ENCODE measurements at regions not wholly inside any gene's neighbourhood (a gene's known extent, or its start where the extent isn't known, plus 50 kb on each side); places are given as distances from the start of the nearest gene placed in this dataset.
"Not testable (repeated sequence)": the region's sequence is repeated elsewhere in the genome, so short reads cannot be mapped to it uniquely, and the experiment has no call there.

DNA sequence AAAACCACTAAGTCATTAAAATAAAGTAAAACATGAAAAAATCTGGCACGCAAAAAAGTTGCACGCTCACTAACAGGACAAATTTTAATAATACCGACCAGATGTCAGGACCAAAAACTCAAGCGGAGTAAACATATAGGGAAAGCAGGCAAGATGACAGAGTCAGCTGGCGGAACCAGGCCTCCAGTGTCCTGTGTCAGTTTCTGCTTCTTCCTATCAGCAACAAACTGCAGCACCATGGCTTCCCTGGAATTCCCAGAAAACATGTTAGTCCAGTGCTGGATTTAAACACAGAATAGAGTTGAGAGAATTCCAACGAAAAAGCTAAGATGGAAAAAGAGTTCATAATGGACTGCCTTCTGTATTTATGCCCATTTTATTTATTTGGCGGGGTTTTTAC is 169.1 kb upstream of the ARHGEF26 start:
- no peak for DNase-seq

DNA sequence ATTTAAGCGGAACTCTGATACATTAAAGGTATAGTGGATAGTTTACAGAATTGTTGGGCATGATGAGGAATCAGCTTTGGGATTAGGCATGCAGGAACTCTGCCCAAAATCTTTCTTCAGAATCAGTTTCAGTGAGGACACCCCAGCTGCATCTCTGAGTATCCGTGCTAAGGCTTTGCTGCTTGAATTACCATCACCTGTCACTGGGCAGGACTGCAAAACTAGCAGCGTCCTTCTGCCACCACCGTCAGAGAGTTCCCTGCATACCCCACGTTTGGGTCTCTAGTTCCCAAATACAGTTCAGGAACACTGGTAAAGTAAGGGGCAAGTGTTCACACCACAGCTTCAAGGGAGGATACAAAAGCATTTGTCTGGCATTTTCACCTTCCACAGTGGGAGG is 164.6 kb upstream of the ARHGEF26 start:
- DNase-seq = no peak

DNA sequence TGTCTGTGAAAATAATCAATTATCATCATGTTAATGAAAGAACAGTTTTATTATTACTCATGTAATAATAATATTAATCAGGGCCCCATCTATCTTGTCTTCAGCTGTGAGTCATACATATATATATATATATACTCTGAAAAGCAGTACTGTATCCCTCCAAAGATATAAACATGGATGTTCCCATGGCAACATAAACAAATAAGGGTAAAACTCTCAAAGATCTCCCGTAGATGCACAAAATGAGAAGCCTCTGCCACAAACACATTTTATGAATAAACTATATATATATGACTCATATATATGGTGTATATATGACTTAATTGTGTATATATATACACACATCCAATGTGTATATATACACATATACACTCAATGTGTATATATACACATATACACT is 163.8 kb upstream of the ARHGEF26 start:
- DNase-seq = no peak

DNA sequence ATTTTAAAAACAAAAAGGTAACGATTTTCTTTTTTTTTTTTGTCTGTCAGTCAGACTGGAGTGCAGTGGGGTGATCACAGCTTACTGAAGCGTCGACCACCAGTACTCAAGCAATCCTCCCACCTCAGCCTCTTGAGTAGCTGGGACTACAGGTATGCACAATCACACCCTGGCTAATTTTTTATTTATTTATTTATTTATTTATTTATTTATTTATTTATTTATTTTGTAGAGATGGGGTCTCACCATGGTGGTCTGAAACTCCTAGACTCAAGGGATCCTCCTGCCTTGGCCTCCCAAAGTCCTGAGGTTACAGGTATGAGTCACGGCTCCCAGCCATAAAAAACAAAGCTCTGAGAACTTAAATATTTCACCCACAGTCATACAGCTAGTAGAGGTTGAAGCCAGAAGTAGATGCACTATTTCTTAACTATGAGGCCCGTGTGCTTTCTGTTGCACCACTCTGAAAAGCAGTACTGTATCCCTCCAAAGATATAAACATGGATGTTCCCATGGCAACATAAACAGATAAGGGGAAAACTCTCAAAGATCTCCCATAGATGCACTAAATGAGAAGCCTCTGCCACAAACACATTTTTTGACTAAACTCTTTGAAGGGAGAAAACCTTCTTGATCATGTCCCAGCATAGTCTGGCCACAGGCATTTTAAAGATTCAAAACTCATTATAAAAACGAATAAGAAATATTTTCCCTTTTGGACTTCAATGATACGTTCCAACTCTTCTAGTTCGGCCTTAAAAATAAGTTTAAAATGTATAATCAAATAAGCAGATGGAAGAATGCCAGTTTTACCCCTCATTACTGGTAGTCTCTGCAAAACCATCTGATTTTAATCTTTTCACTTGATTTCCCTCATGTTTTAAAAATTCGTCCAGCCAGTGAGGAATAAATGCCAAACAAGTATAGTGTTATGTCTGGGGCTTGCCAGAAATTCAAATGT is 162.3 kb upstream of the ARHGEF26 start:
- DNase-seq = no peak

DNA sequence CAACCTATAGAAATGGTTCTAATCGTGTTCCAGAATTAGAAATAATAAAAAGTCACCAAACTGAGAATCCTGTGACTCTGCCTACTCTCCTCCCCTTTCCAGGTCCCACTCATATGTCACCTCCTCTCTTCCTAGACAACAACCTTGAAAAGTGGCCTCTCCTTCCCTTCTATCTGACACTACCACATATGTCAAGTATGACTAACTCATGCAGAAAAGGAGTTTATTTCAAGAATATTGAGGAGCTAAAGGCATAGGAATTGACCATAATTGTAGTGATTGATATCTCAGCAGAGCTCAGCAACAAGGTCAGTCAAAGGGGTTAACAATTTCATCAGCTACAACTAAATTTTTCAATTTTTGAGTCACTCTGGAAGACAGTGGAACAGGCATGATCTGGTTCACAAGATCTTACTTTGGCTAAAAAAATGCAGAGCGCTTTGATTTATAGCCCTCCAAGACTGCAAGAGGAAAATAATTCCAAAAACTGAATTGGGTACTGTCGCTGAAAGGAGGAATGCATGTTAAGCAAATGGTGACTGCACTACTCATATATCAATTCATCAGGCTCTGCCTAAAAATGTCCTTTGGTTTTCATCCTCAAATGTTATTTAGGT is 160.6 kb upstream of the ARHGEF26 start:
- DNase-seq = no peak

DNA sequence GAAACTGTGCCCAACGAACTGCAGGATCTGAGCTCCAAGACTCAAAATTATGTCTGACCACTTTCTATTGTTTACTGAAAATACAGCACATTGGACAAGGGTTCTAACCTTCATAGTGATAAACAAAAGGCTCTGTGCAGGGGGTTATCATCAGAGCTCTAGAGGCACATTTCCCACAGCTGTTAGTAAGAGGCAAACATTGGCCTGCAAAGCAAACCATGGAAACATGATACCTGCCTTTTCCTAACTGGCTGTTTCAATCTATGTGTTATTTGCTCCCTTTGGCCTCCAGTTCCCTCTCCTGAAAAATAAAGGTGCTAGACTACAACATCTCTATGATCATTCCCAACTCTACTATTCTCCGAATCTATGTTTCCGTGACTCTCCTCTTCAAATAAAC is 159.7 kb upstream of the ARHGEF26 start:
- no peak for DNase-seq

GRCh38 chr3:153963012-153963411 is 158.2 kb upstream of the ARHGEF26 start:
- no peak for DNase-seq

- no peak for DNase-seq
Observed at GRCh38 chr3:153967260-153967659, 153.9 kb upstream of the ARHGEF26 start.

DNA sequence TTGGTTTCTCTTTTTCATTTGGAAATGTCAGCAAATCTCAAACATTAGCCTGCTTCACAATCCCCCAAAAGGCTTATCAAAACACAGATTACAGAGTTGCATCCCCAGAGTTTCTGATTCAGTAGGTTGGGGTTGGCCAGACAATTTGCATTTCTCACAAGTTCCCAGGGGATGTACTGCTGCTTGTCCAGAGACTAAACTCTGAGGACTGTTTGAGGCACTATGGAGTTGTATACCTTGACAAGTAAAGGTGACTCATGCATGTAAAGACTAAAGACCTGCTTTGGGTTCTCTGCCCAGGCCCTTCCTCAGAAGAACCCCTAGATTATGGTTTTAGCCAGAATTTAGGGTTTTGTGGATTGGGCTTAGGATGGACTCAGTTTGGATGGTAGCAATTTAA is 151.1 kb upstream of the ARHGEF26 start:
- no peak for DNase-seq

DNA sequence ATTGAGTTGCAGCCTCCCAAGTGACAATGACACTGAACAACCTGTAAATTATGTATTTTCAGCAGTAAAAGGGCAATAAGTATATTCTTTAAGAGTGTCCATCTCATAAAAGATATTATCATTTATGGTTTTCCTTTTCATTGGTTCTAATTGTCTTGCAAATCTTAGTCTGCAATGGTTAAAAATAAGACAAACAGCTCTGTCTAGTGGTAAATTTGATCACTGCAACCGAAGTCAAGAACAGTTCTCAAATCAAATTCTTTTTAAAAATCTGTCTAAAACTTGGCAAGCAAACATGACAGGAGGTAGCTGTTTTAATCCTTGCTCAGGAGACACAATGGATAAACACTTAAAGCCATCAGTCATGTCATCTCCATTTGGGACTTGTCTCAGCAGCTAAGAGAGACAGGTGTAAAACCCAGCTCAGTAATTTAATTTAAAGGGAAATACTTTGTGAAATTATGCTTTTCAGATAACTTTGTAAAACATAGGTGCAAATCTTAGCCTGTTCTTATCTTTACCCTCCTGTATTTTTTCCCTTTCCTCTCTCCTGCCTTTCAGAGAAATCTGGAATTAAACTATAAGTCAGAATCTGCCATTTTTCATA is 150.3 kb upstream of the ARHGEF26 start:
- DNase-seq = no peak

GRCh38 chr3:153972862-153973261 is 148.3 kb upstream of the ARHGEF26 start:
- no peak for DNase-seq

DNA sequence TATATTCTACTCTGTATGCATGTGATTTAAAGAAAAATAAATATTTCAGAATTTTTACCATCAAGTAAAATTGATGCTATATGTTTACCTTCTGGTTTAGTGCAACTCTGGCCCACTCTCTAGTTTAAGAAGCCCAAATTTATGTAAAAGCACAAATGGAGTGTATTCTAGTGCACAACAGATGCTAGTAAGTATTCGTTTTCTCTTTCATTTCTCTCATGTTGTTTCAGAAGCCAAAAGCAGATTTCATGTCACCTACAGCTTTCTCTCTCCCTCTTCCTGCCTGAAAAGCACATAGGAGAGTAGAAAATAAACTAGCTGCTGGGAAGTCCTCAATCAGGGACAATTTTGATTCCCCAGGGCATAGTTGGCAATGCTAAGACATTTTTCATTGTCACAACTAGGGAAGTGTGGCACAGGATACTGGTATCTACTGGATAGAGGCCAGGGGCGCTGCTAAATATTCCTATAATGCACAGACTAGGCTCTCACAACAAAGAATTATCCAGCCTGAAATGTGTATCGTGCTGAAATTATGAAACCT is 147.4 kb upstream of the ARHGEF26 start:
- no peak for DNase-seq

- DNase-seq = no peak
Observed at GRCh38 chr3:153974614-153975013, 146.6 kb upstream of the ARHGEF26 start.

GRCh38 chr3:153976891-153977554 is 144.2 kb upstream of the ARHGEF26 start:
- no peak for DNase-seq

GRCh38 chr3:153978006-153978405 is 143.2 kb upstream of the ARHGEF26 start:
- no peak for DNase-seq

- no peak for DNase-seq
Observed at GRCh38 chr3:153979418-153980251, 141.6 kb upstream of the ARHGEF26 start.

GRCh38 chr3:153980252-153980590 is 141.0 kb upstream of the ARHGEF26 start:
- no peak for DNase-seq

DNA sequence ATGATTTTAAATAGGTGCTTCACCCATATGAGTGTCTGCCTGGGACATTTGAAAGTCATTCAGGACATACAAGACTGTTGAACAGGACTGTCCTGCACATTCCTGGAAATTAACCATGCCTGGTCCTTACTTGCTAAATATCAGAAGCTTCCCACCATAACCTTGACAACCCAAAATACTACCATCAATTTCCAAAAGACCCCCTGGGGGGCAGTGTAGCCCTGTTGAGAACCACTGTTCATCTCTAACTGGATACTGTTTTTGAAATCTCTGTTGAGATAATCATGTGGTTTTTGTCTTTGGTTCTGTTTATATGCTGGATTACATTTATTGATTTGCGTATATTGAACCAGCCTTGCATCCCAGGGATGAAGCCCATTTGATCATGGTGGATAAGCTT is 123.8 kb upstream of the ARHGEF26 start:
- DNase-seq = not testable (repeated sequence)

DNA sequence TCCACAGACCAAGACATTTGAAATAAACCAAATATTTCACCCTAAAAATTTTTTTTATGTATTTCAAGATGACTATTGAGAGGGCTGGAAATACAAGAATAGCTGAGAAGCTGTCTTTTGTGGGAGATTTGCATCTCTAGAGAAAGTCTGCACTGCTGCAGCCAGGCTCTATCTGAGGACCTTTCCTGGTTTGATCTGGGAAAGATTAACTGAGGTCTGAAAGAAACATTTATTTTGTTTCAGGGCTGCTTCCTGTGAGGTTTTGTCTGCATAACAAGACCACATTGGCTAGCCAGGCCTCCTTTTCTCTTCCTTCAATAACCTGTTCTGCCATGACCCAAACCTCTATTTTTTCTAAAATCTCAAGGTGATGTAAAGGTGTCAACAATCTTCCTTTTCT is 117.5 kb upstream of the ARHGEF26 start:
- DNase-seq = no peak

DNA sequence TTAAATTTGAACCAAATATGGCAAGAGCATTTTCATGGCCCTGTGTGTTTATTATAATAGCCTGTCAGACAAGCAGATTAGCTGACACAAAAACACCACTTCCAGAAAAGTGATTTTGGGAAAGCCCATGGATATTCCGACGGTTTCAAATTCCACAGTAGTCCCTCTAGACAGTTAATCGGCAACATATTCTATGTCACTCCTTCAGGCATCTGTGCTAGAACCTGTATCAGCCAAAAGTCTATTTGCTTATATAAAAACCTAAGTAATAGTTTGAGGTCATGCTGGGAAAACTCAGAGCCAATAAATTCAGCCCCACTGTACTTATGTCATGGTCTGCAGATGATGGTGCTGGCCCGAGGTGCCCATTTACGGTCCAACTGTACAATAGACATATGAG is 110.2 kb upstream of the ARHGEF26 start:
- no peak for DNase-seq

GRCh38 chr3:154013736-154014135 is 107.5 kb upstream of the ARHGEF26 start:
- DNase-seq = no peak

DNA sequence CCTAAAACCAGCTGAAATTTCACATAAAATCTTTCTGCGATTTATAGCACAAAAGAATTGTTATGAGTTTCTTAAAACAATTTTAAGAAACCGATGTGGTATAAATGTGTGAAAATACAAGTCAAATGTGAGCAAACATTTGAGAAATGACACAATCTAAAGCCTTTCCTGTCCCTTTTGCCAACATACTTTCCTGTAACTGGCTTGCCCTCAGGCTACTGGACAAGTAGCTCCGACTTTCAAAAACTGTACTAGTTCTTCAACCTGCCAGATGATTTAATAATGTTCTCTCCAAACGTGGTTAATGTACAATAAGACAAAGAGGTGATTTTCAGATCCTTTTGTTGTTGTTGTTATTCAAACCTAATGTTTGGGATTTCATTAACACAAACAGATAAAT is 105.9 kb upstream of the ARHGEF26 start:
- DNase-seq = no peak

All from activated CD4-positive, alpha-beta T cell treated with anti-CD3 and anti-CD28 coated beads, Interleukin-2, amount 50 U/mL, for 1 hour (primary cell).